HL-60 (cell line): ENCODE measurements at regions not wholly inside any gene's neighbourhood (a gene's known extent, or its start where the extent isn't known, plus 50 kb on each side); places are given as distances from the start of the nearest gene placed in this dataset.

Experiments
- DNase-seq, 2 experiments: peaks; one replicate each; pipeline ENCODE4 v3.0.0-alpha.2; 2010 to 2020; ENCODE audit warnings: low read depth in 1 of 2, low spot score in 1 of 2
- H3K27ac ChIP-seq: fragments of 250-450 bp; sonication (Bioruptor Pico); replicated peaks from 2 replicates; pipeline ENCODE4 v1.5.1; 2020; ENCODE audit warnings: mild to moderate bottlenecking, moderate library complexity
- H3K27me3 ChIP-seq: fragments of 250-450 bp; sonication (Bioruptor Pico); 2 replicates; pipeline ENCODE4 v1.5.1; 2021; ENCODE audit warnings: mild to moderate bottlenecking, moderate library complexity; ENCODE audit not compliant: insufficient read depth, poor library complexity, severe bottlenecking
- H3K4me3 ChIP-seq: replicated peaks from 2 replicates; pipeline ENCODE4 v1.5.1; 2011; ENCODE audit warnings: mild to moderate bottlenecking, control low read depth, low read length; ENCODE audit not compliant: insufficient read depth
- CTCF ChIP-seq: IDR thresholded peaks from one replicate; pipeline ENCODE4 v1.5.1; 2011; ENCODE audit warnings: low read length, control low read depth, inconsistent platforms; ENCODE audit not compliant: insufficient read depth
- GABPA ChIP-seq: IDR thresholded peaks from 2 replicates; pipeline ENCODE4 v1.6.1; 2012; ENCODE audit warnings: low read depth
- POLR2AphosphoS5 ChIP-seq: IDR thresholded peaks from 2 replicates; pipeline ENCODE4 v1.6.1; 2012; ENCODE audit warnings: low read depth
- REST ChIP-seq: IDR thresholded peaks from 2 replicates; pipeline ENCODE4 v1.6.1; 2012; ENCODE audit warnings: low read depth; ENCODE audit not compliant: insufficient replicate concordance
- SPI1 ChIP-seq: IDR thresholded peaks from 2 replicates; pipeline ENCODE4 v1.6.1; 2012; ENCODE audit warnings: low read depth, mild to moderate bottlenecking, borderline replicate concordance

GRCh38 chr11:115737875-115738274 is 233.7 kb upstream of the CADM1 start:
- no peak overlapping the region for H3K4me3 ChIP-seq
- TF ChIP-seq POLR2AphosphoS5 (no peak), GABPA (no peak), SPI1 (no peak), REST (no peak), CTCF (no peak)
- H3K27me3 ChIP-seq = no peaks in the 10 kb centered on the region
- no peak for DNase-seq
- H3K27ac ChIP-seq = no peak overlapping the region

- H3K4me3 ChIP-seq = no peak overlapping the region
- H3K27ac ChIP-seq = no peak overlapping the region
- no peak for TF ChIP-seq POLR2AphosphoS5
- TF ChIP-seq CTCF = no peak
- no peak for TF ChIP-seq GABPA
- no peak for TF ChIP-seq REST
- no peak for TF ChIP-seq SPI1
Measured at GRCh38 chr11:115736146-115736545, 231.9 kb upstream of the CADM1 start.

GRCh38 chr11:115724666-115725065 is 220.5 kb upstream of the CADM1 start:
- DNase-seq = no peak
- H3K4me3 ChIP-seq = no peak overlapping the region
- H3K27me3 ChIP-seq = no peaks in the 10 kb centered on the region
- no peak overlapping the region for H3K27ac ChIP-seq
- TF ChIP-seq CTCF (no peak), REST (no peak), POLR2AphosphoS5 (no peak), SPI1 (no peak), GABPA (no peak)

More at GRCh38 chr11:115736146-115736545, 231.9 kb upstream of the CADM1 start:
- no peak for DNase-seq
- H3K27me3 ChIP-seq = no peaks in the 10 kb centered on the region
